GM23338 (cell line): ENCODE measurements at regions not wholly inside any gene's neighbourhood (a gene's known extent, or its start where the extent isn't known, plus 50 kb on each side); places are given as distances from the start of the nearest gene placed in this dataset.

ENCODE experiments used
- ATAC-seq: fragments of 200-7000 bp; cut with Tn5 transposase; 3 replicates; pipeline ENCODE4 v1.9.1; 2020
- DNase-seq: peaks from one replicate; pipeline ENCODE4 v3.0.0-alpha.2; 2015; ENCODE audit warnings: low spot score
- H2AFZ ChIP-seq: fragments of 200-600 bp; sonication (generic); 2 replicates; pipeline ENCODE4 v1.8.0; 2016; ENCODE audit warnings: antibody characterized with exemption, mild to moderate bottlenecking, moderate library complexity
- H3F3A ChIP-seq: fragments of 200-600 bp; sonication (generic); replicated peaks from 2 replicates; pipeline ENCODE4 v1.8.0; 2017; ENCODE audit warnings: antibody characterized with exemption, mixed run types, low read depth
- H3K27ac ChIP-seq: fragments of 200-600 bp; sonication (generic); 2 replicates; pipeline ENCODE4 v1.6.1; 2016; ENCODE audit warnings: low read depth
- H3K27me3 ChIP-seq: fragments of 200-600 bp; sonication (generic); 2 replicates; pipeline ENCODE4 v1.8.0; 2016; ENCODE audit warnings: mild to moderate bottlenecking, mixed run types, moderate library complexity; ENCODE audit not compliant: insufficient read depth
- H3K36me3 ChIP-seq: fragments of 200-600 bp; sonication (generic); 2 replicates; pipeline ENCODE4 v1.8.0; 2016; ENCODE audit warnings: mild to moderate bottlenecking; ENCODE audit not compliant: insufficient read depth
- H3K4me1 ChIP-seq: fragments of 200-600 bp; sonication (generic); 2 replicates; pipeline ENCODE4 v1.8.0; 2016; ENCODE audit warnings: mild to moderate bottlenecking, moderate library complexity; ENCODE audit not compliant: insufficient read depth
- H3K4me2 ChIP-seq: fragments of 200-600 bp; sonication (generic); 2 replicates; pipeline ENCODE4 v1.7.1; 2017; ENCODE audit warnings: mixed run types
- H3K4me3 ChIP-seq: fragments of 200-600 bp; sonication (generic); 2 replicates; pipeline ENCODE4 v1.6.1; 2016; ENCODE audit warnings: mixed run types
- H3K79me2 ChIP-seq: fragments of 200-600 bp; sonication (generic); replicated peaks from 2 replicates; pipeline ENCODE4 v1.8.0; 2017; ENCODE audit warnings: mild to moderate bottlenecking; ENCODE audit not compliant: insufficient read depth
- H3K9me2 ChIP-seq: fragments of 200-600 bp; sonication (generic); 2 replicates; pipeline ENCODE4 v1.8.0; 2017; ENCODE audit not compliant: insufficient read depth
- H4K20me1 ChIP-seq: fragments of 200-600 bp; sonication (generic); replicated peaks from 2 replicates; pipeline ENCODE4 v1.8.0; 2017; ENCODE audit warnings: mild to moderate bottlenecking; ENCODE audit not compliant: insufficient read depth
- H3K27ac Mint-ChIP-seq: 2 replicates; pipeline ENCODE4 v1.8.0; 2020; ENCODE audit warnings: inconsistent platforms, mild to moderate bottlenecking, moderate library complexity, mixed read lengths
- H3K27me3 Mint-ChIP-seq: 3 replicates; pipeline ENCODE4 v1.8.0; 2022; ENCODE audit warnings: low read depth, mild to moderate bottlenecking, moderate library complexity, mixed read lengths, inconsistent platforms; ENCODE audit not compliant: insufficient read depth, poor library complexity
- H3K36me3 Mint-ChIP-seq: 3 replicates; pipeline ENCODE4 v1.8.0; 2021; ENCODE audit warnings: low read depth, mild to moderate bottlenecking, inconsistent platforms, moderate library complexity, mixed read lengths
- H3K4me1 Mint-ChIP-seq: 3 replicates; pipeline ENCODE4 v1.8.0; 2020; ENCODE audit warnings: mild to moderate bottlenecking, inconsistent platforms, mixed read lengths
- H3K4me3 Mint-ChIP-seq: 3 replicates; pipeline ENCODE4 v1.8.0; 2021; ENCODE audit warnings: moderate library complexity, mild to moderate bottlenecking, inconsistent platforms, mixed read lengths
- H3K9me3 Mint-ChIP-seq: 3 replicates; pipeline ENCODE4 v1.8.0; 2020; ENCODE audit warnings: moderate library complexity, mild to moderate bottlenecking, inconsistent platforms, mixed read lengths
- CREB1 ChIP-seq: fragments of 250-450 bp; sonication (Bioruptor Pico); IDR thresholded peaks from 2 replicates; pipeline ENCODE4 v1.5.0; 2020; ENCODE audit warnings: low read depth, mild to moderate bottlenecking, moderate library complexity
- CTCF ChIP-seq, 2 experiments: fragments of 200-600 bp in 1 of 2; sonication (generic) in 1 of 2; conservative IDR thresholded peaks; 2 replicates each; pipeline versions ENCODE4 v1.5.1 to v1.6.1; 2016 to 2017; ENCODE audit warnings: antibody characterized with exemption in 2 of 2, low read depth in 2 of 2, mild to moderate bottlenecking in 2 of 2, moderate library complexity in 1 of 2
- EZH2phosphoT487 ChIP-seq: fragments of 200-600 bp; sonication (generic); IDR thresholded peaks from one replicate; pipeline ENCODE4 v1.8.1; 2018; ENCODE audit warnings: antibody characterized with exemption; ENCODE audit not compliant: unreplicated experiment
- NANOG ChIP-seq: IDR thresholded peaks from 2 replicates; pipeline ENCODE4 v1.6.1; 2016; ENCODE audit warnings: antibody characterized with exemption, borderline replicate concordance
- REST ChIP-seq: IDR thresholded peaks from one replicate; pipeline ENCODE4 v1.6.1; 2018; ENCODE audit warnings: antibody characterized with exemption; ENCODE audit not compliant: unreplicated experiment
- STAT1 ChIP-seq: IDR thresholded peaks from one replicate; pipeline ENCODE4 v1.6.1; 2016; ENCODE audit warnings: antibody characterized with exemption; ENCODE audit not compliant: unreplicated experiment
- ZNF331 ChIP-seq: fragments of 250-450 bp; sonication (Bioruptor Pico); IDR thresholded peaks from 2 replicates; pipeline ENCODE4 v1.5.0; 2020; ENCODE audit warnings: low read depth, mild to moderate bottlenecking, moderate library complexity
- ZNF462 ChIP-seq: fragments of 250-450 bp; sonication (Bioruptor Pico); IDR thresholded peaks from 2 replicates; pipeline ENCODE4 v1.5.0; 2020; ENCODE audit warnings: mild to moderate bottlenecking, moderate library complexity

- Histone ChIP-seq H3K27ac (no peak overlapping the region), H2AFZ (no peak overlapping the region), H3K9me2 (peaks cover 26% of the 10 kb centered on the region), H3K4me2 (no peak overlapping the region), H3K36me3 (no peaks in the 10 kb centered on the region), H4K20me1 (no peaks in the 10 kb centered on the region), H3K4me3 (no peak overlapping the region), H3K27me3 (no peaks in the 10 kb centered on the region), H3F3A (no peaks in the 10 kb centered on the region), H3K4me1 (no peaks in the 10 kb centered on the region), H3K79me2 (no peaks in the 10 kb centered on the region)
- H3K36me3 Mint-ChIP-seq: no peaks in the 10 kb centered on the region
- no peaks in the 10 kb centered on the region for H3K4me1 Mint-ChIP-seq
- H3K27ac Mint-ChIP-seq: no peak overlapping the region
- no peaks in the 10 kb centered on the region for H3K27me3 Mint-ChIP-seq
- no peak for TF ChIP-seq ZNF462 (CRISPR knock-in tag)
- TF ChIP-seq EZH2phosphoT487: no peak
- no peak for TF ChIP-seq STAT1
- no peak for TF ChIP-seq CREB1 (CRISPR knock-in tag)
- no peak for TF ChIP-seq ZNF331 (CRISPR knock-in tag)
- no peak for TF ChIP-seq NANOG
- no peak for TF ChIP-seq CTCF (conservative IDR thresholded peaks at IDR 0.05; ENCODE audit: low read depth in 2 of 2)
- no peak for TF ChIP-seq REST
- H3K9me3 Mint-ChIP-seq: no peaks in the 10 kb centered on the region
- no peak overlapping the region for H3K4me3 Mint-ChIP-seq
- DNase-seq (no peak), ATAC-seq (no peak)
Measured at GRCh38 chr6:121839896-121840295, 404.4 kb downstream of the GJA1 start.
